Mononuclear cell (primary cell): ENCODE measurements at regions not wholly inside any gene's neighbourhood (a gene's known extent, or its start where the extent isn't known, plus 50 kb on each side); places are given as distances from the start of the nearest gene placed in this dataset.
"Not testable (repeated sequence)": the region's sequence is repeated elsewhere in the genome, so short reads cannot be mapped to it uniquely, and the experiment has no call there.

Experiments
- H3K27me3 ChIP-seq: 2 replicates; pipeline ENCODE4 v1.6.0; 2011; ENCODE audit warnings: low read length, control low read depth; ENCODE audit not compliant: insufficient read depth
- H3K4me1 ChIP-seq: 2 replicates; pipeline ENCODE4 v1.5.1; 2011; ENCODE audit warnings: mild to moderate bottlenecking, low read length, control low read depth; ENCODE audit not compliant: insufficient read depth
- H3K4me3 ChIP-seq: 2 replicates; pipeline ENCODE4 v1.5.1; 2011; ENCODE audit warnings: mild to moderate bottlenecking, low read length, moderate library complexity
- H3K9me3 ChIP-seq: 2 replicates; pipeline ENCODE4 v1.5.1; 2011; ENCODE audit warnings: low read depth, mild to moderate bottlenecking, control low read depth, low read length

GRCh38 chr5:67657055-67657454 is 460.5 kb upstream of the CD180 start:
- Histone ChIP-seq H3K9me3 (no peaks in the 10 kb centered on the region), H3K4me1 (no peaks in the 10 kb centered on the region), H3K27me3 (no peaks in the 10 kb centered on the region)

GRCh38 chr5:67652201-67652600 is 455.6 kb upstream of the CD180 start:
- H3K4me3 ChIP-seq, result no peak overlapping the region
- no peaks in the 10 kb centered on the region for H3K4me1 ChIP-seq
- H3K27me3 ChIP-seq, result no peaks in the 10 kb centered on the region
- no peaks in the 10 kb centered on the region for H3K9me3 ChIP-seq

More at GRCh38 chr5:67657055-67657454, 460.5 kb upstream of the CD180 start:
- H3K4me3 ChIP-seq, result no peak overlapping the region

GRCh38 chr5:67651180-67651579 is 454.6 kb upstream of the CD180 start:
- H3K4me3 ChIP-seq, result no peak overlapping the region
- H3K27me3 ChIP-seq, result no peaks in the 10 kb centered on the region
- no peaks in the 10 kb centered on the region for H3K9me3 ChIP-seq
- H3K4me1 ChIP-seq, result no peaks in the 10 kb centered on the region

GRCh38 chr5:67648201-67648671 is 451.6 kb upstream of the CD180 start:
- H3K27me3 ChIP-seq, result no peaks in the 10 kb centered on the region
- H3K9me3 ChIP-seq, result no peaks in the 10 kb centered on the region
- H3K4me3 ChIP-seq, result no peak overlapping the region
- H3K4me1 ChIP-seq, result no peaks in the 10 kb centered on the region

DNA sequence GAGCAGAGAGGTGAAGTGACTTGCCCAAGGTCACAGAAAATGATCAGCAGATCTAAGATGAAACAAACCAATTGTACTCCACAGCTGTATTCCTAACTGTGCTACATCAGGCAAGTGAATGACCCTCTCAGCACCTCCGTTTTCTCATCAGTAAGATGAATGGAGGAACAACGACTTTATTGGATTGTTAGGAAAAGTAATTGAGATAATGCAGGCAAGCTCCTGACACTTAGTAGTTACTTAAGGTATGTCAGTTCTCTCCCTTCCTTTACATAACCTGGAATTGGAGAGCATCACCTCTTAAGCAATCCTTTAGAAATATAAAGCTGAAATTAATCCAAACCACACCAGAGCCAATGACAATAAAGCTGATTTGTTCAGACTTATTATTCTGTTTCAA is 451.2 kb upstream of the CD180 start:
- Histone ChIP-seq H3K27me3 (no peaks in the 10 kb centered on the region), H3K4me3 (no peak overlapping the region), H3K4me1 (no peaks in the 10 kb centered on the region), H3K9me3 (no peaks in the 10 kb centered on the region)

- H3K4me3 ChIP-seq, result no peak overlapping the region
- H3K27me3 ChIP-seq, result no peaks in the 10 kb centered on the region
- no peaks in the 10 kb centered on the region for H3K4me1 ChIP-seq
- H3K9me3 ChIP-seq, result no peaks in the 10 kb centered on the region
Observed at GRCh38 chr5:67644221-67644920, 447.8 kb upstream of the CD180 start.

DNA sequence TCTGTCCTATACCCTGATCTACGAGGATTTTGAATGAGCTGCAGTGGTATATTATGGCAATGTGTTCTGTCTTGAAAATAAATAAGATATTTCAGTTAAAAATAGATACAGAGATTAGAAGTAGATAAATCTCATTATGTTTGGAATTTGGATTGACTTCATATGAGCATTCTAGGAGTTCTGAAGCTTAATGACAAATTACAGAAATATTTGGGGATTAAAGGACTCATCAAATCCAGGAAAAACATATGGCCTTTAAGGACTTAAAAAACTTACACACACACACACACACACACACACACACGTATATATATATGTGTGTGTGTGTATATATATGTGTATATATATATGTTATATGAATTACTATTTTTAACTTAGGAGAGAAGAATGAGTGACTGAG is 446.9 kb upstream of the CD180 start:
- Histone ChIP-seq H3K4me1 (no peaks in the 10 kb centered on the region), H3K27me3 (no peaks in the 10 kb centered on the region), H3K4me3 (no peak overlapping the region), H3K9me3 (no peaks in the 10 kb centered on the region)

DNA sequence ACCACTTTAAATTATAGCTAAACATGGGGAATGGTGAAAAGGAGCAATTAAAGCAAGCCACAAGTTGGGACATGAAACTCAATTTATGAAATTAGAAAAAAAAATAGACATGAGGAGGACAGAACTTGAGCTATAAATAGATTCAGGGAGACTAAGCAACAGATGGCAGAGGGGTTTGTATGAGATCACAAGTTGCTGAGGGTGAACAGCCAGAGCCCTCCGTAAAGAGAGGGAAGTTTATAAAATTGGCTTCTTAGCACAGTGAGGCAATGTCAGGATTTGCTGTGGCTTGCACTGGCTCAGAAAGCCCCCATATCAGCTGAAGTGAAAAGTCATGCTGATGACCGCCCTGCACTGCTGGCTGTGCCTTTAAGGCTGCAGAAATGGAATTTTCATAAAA is 443.4 kb upstream of the CD180 start:
- Histone ChIP-seq H3K4me1 (no peaks in the 10 kb centered on the region), H3K4me3 (no peak overlapping the region), H3K9me3 (no peaks in the 10 kb centered on the region), H3K27me3 (no peaks in the 10 kb centered on the region)

- Histone ChIP-seq H3K9me3 (no peaks in the 10 kb centered on the region), H3K4me3 (no peak overlapping the region), H3K4me1 (no peaks in the 10 kb centered on the region), H3K27me3 (no peaks in the 10 kb centered on the region)
Observed at GRCh38 chr5:67639313-67639712, 442.7 kb upstream of the CD180 start.

DNA sequence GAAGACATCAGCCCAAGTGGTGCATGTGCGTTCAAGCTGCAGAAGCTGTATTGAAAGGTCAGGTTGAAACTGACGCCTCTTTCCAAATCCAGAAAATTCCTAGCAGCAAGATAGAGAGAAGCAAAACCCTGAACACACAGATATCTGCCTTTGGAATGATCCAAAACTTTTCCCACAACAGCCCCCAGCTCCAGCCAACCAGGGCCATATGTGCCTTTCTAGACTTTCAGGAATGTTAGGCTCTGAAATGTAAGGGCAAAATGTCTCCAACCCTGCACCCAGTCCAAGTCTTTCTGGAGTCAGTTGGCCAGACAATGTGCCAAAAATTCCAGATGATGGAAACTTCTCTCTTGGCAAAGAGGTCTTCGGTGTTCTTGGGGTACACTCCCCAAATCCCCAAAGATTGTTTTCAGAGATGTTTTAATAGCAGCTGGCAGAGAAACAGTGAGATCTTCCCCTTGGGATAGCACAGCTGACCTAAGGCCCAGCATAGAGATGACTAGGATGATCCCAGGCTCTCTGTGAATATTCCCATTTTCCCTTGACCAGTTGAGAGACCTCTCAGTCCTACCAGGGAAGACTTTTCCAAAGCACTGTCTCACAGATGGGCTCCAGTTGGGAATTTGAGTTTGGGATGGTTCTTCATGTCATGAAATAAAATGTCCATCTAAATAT is 440.4 kb upstream of the CD180 start:
- no peaks in the 10 kb centered on the region for H3K9me3 ChIP-seq
- no peak overlapping the region for H3K4me3 ChIP-seq
- no peaks in the 10 kb centered on the region for H3K27me3 ChIP-seq
- no peaks in the 10 kb centered on the region for H3K4me1 ChIP-seq

DNA sequence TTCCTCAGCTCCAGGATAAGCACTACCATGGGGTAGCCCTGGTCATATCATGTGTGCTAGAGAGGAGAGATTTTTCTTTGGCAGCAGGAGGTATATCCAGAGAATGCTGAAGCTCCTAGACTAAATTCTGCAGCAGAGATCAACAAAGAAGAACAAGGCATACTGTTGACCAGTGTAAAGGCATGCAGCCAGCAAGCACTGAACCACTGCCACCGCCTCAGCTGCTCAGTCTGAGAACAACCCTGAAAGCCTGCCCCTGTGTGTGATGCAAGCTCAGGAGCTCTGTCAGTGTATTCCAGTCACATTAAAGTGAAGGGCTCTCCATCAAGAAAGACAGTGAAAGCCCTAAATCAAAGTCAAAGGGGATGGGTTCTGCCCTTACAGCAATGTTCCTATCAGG is 439.5 kb upstream of the CD180 start:
- Histone ChIP-seq H3K4me3 (no peak overlapping the region), H3K9me3 (no peaks in the 10 kb centered on the region), H3K27me3 (no peaks in the 10 kb centered on the region), H3K4me1 (no peaks in the 10 kb centered on the region)

DNA sequence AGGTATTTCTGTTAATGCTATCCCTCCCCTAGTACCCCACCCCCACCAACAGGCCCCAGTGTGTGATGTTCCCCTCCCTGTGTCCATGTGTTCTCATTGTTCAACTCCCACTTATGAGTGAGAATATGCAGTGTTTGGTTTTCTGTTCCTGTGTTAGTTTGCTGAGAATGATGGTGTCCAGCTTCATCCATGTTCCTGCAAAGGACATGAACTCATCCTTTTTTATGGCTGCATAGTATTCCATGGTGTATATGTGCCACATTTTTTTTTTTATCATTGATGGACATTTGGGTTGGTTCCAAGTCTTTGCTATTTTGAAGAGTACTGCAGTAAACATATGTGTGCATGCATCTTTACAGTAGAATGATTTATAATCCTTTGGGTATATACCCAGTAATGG is 430.5 kb upstream of the CD180 start:
- not testable (repeated sequence) for H3K4me3 ChIP-seq, H3K4me1 ChIP-seq, H3K27me3 ChIP-seq, H3K9me3 ChIP-seq

- Histone ChIP-seq H3K4me1 (no peaks in the 10 kb centered on the region), H3K27me3 (no peaks in the 10 kb centered on the region), H3K9me3 (no peaks in the 10 kb centered on the region), H3K4me3 (no peak overlapping the region)
Observed at GRCh38 chr5:67623078-67623477, 426.5 kb upstream of the CD180 start.

GRCh38 chr5:67620424-67621397 is 424.1 kb upstream of the CD180 start:
- no peak overlapping the region for H3K4me3 ChIP-seq
- no peaks in the 10 kb centered on the region for H3K27me3 ChIP-seq
- H3K4me1 ChIP-seq, result no peaks in the 10 kb centered on the region
- no peaks in the 10 kb centered on the region for H3K9me3 ChIP-seq

DNA sequence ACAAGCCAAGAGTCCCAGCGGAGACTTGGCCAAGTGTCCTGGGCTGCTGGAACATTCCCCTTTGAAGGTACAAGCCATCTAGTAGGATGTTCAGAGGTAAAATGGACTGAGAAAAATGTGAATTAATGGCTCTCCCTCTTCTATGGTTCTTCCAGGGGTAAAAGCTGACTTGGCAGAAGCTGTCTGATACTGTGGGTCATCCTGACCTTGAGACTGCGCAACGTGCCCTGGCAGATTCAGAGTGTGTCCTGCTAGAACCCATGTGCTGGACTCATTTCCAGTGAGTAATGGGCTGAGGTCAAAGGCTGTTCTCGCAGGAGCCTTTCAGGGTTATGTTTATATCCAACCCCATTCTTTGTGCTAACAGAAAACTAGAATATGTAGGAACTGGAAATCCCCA is 423.0 kb upstream of the CD180 start:
- Histone ChIP-seq H3K4me3 (no peak overlapping the region), H3K9me3 (no peaks in the 10 kb centered on the region), H3K4me1 (no peaks in the 10 kb centered on the region), H3K27me3 (no peaks in the 10 kb centered on the region)
